Lower leg skin (tissue), 3 donors: ENCODE measurements at regions not wholly inside any gene's neighbourhood (a gene's known extent, or its start where the extent isn't known, plus 50 kb on each side); places are given as distances from the start of the nearest gene placed in this dataset.

Experiments used
- CTCF ChIP-seq, 3 donors: fragments of 450-650 bp; IDR thresholded peaks; one replicate each; pipeline ENCODE4 v1.5.1; 2016; ENCODE audit warnings: antibody characterized with exemption in 3 of 3, mild to moderate bottlenecking in 3 of 3, moderate library complexity in 2 of 3
- POLR2A ChIP-seq, 2 donors: fragments of 450-650 bp; IDR thresholded peaks; one replicate each; pipeline ENCODE4 v1.6.1; 2016 to 2017; ENCODE audit warnings: antibody characterized with exemption in 2 of 2, mild to moderate bottlenecking in 1 of 2, moderate library complexity in 1 of 2

- no peak for TF ChIP-seq CTCF (IDR thresholded peaks at IDR 0.05)
- no peak for TF ChIP-seq POLR2A (IDR thresholded peaks at IDR 0.05)
Measured at GRCh38 chr9:22395687-22396141, 50.9 kb upstream of the DMRTA1 start.
